ENCODE measurements at regions not wholly inside any gene's neighbourhood (a gene's known extent, or its start where the extent isn't known, plus 50 kb on each side); places are given as distances from the start of the nearest gene placed in this dataset.
"Not testable (repeated sequence)": the region's sequence is repeated elsewhere in the genome, so short reads cannot be mapped to it uniquely, and the experiment has no call there.

- TF ChIP-seq CREB1 (CRISPR knock-in tag; IDR thresholded peaks at IDR 0.05); CTCF (IDR thresholded peaks at IDR 0.05); TCF7 (CRISPR knock-in tag; IDR thresholded peaks at IDR 0.05; ENCODE audit: low read depth); ATF6 (CRISPR knock-in tag; IDR thresholded peaks at IDR 0.05); ZNF416 (CRISPR knock-in tag; IDR thresholded peaks at IDR 0.05): not testable (repeated sequence)
These were observed 1613.3 kb downstream of the SPATA31A7 start for GRCh38 chr9:62803099-62803498.
